ENCODE measurements at regions not wholly inside any gene's neighbourhood (a gene's known extent, or its start where the extent isn't known, plus 50 kb on each side); places are given as distances from the start of the nearest gene placed in this dataset.
A peak's percentile ranks its signal among the peaks of the same experiment; 100 is the strongest.

GRCh38 chr15:97234851-97235610, 725.5 kb upstream of the ARRDC4 start:
- Histone ChIP-seq H3K56ac (ENCODE audit: extremely low read depth, insufficient read depth, low read length) (no peak overlapping the region), H3K79me1 (ENCODE audit: low read depth in 1 of 2, low read length in 2 of 2) (no peaks in the 10 kb centered on the region), H3K4me1 (ENCODE audit: control insufficient read depth, insufficient read depth, low read length) (no peaks in the 10 kb centered on the region), H4K5ac (ENCODE audit: low read depth, low read length) (no peak overlapping the region), H3K18ac (ENCODE audit: low read depth, low read length) (no peak overlapping the region), H4K91ac (ENCODE audit: insufficient read depth, low read depth, low read length) (no peak overlapping the region), H2BK120ac (ENCODE audit: low read depth, low read length) (no peak overlapping the region), H4K20me1 (ENCODE audit: insufficient read depth, low read length) (no peaks in the 10 kb centered on the region), H2BK15ac (ENCODE audit: low read depth, low read length) (no peak overlapping the region), H2AK9ac (replicated peaks; ENCODE audit: low read depth, low read length, poor library complexity) (no peak overlapping the region), H2AK5ac (ENCODE audit: low read depth, low read length) (no peak overlapping the region), H3K4me3 (ENCODE audit: insufficient read depth, low read depth, low read length) (no peak overlapping the region), H3K9me3 (ENCODE audit: control insufficient read depth, insufficient read depth, low read length) (peaks cover 3% of the 10 kb centered on the region; the same call in 1 of the 2 replicates), H3K4ac (ENCODE audit: low read depth, low read length) (no peak overlapping the region), H3K23ac (ENCODE audit: low read depth, low read length) (no peak overlapping the region), H4K8ac (ENCODE audit: low read depth in 2 of 2, low read length in 2 of 2) (no peak overlapping the region), H2BK20ac (ENCODE audit: low read depth, low read length) (no peak overlapping the region), H3K27me3 (ENCODE audit: control insufficient read depth, insufficient read depth, low read length) (no peaks in the 10 kb centered on the region), H2BK5ac (ENCODE audit: low read depth, low read length, poor library complexity, severe bottlenecking) (no peak overlapping the region), H2AFZ (replicated peaks; ENCODE audit: low read length, poor library complexity) (peak overlapping the region; percentile 44), H3K27ac (ENCODE audit: insufficient read depth, low read length) (no peak overlapping the region), H3K4me2 (ENCODE audit: low read depth, low read length) (no peak overlapping the region), H3K14ac (replicated peaks; ENCODE audit: low read depth, low read length) (no peak overlapping the region), H3K36me3 (ENCODE audit: control insufficient read depth, insufficient read depth, low read length) (no peaks in the 10 kb centered on the region), H3K9me1 (ENCODE audit: insufficient read depth, low read length) (no peaks in the 10 kb centered on the region), H3K9ac (ENCODE audit: low read depth, low read length) (no peak overlapping the region)
- dilution Hi-C loops (cut with HindIII; ENCODE audit: low sequenced_read_pairs, unreplicated experiment) (no loop called here), in situ Hi-C loops (cut with MboI; ENCODE audit: low sequenced_read_pairs) (loop anchor here (10.0 to 25.0 kb wide), 2 partner anchors 890 to 1973 kb away; no protein-coding TSS in a partner anchor), intact Hi-C loops (cut with micrococcal nuclease) (loop anchor here (1.0 to 2.0 kb wide), 3 partner anchors 878 to 1976 kb away; no protein-coding TSS in a partner anchor)
- TF ChIP-seq SMC3 (IDR thresholded peaks at IDR 0.05; ENCODE audit: low read depth, low read length) (peak; percentile 64), RAD21 (IDR thresholded peaks at IDR 0.05; ENCODE audit: low read length) (peak; percentile 86), CHD1 (IDR thresholded peaks at IDR 0.05; ENCODE audit: low read depth, low read length) (no peak), CTCF (conservative IDR thresholded peaks at IDR 0.05; ENCODE audit: low read depth, low read length) (peak; percentile 78), MXI1 (IDR thresholded peaks at IDR 0.05; ENCODE audit: borderline replicate concordance, low read depth, low read length) (no peak), ELK1 (IDR thresholded peaks at IDR 0.05; ENCODE audit: borderline replicate concordance, low read depth, low read length) (no peak), USF2 (IDR thresholded peaks at IDR 0.05; ENCODE audit: low read depth, low read length) (no peak)
- ATAC-seq (ENCODE audit: low read depth) (peak; percentile 88), DNase-seq (peak; percentile 39)
- POLR2A ChIA-PET (ENCODE audit: unreplicated experiment): no interaction called here
- WGBS, 2 experiments (ENCODE audit: extremely low coverage in 2 of 2, insufficient read length in 1 of 2): 100% methylated on average over 1 of the region's 9 CpGs; no CpG with 5 or more reads in 1 of the 2 experiments
- no TSS peak for BruUV-seq (replicated peaks)
- CTCF ChIA-PET: interaction anchor here (1.0 to 3.1 kb wide), 2 partner anchors 11 to 1976 kb away, joined by 3 to 13 read pairs; no protein-coding TSS in a partner anchor

Measured in IMR-90 (cell line).